Fibroblast of pulmonary artery (primary cell): ENCODE measurements at regions not wholly inside any gene's neighbourhood (a gene's known extent, or its start where the extent isn't known, plus 50 kb on each side); places are given as distances from the start of the nearest gene placed in this dataset.

Experiments
- DNase-seq: peaks from one replicate; pipeline ENCODE4 v3.0.0-alpha.2; 2010; ENCODE audit warnings: low read depth
- H3K4me3 ChIP-seq: replicated peaks from 2 replicates; pipeline ENCODE4 v1.5.1; 2011; ENCODE audit warnings: low read depth, mild to moderate bottlenecking, control low read depth, low read length, moderate library complexity
- TF ChIP-seq, protein P1 (sequence below): IDR thresholded peaks from 2 replicates; pipeline ENCODE4 v1.5.1; 2011; ENCODE audit warnings: mild to moderate bottlenecking, control low read depth, low read length, inconsistent platforms; ENCODE audit errors: missing control alignments

DNA sequence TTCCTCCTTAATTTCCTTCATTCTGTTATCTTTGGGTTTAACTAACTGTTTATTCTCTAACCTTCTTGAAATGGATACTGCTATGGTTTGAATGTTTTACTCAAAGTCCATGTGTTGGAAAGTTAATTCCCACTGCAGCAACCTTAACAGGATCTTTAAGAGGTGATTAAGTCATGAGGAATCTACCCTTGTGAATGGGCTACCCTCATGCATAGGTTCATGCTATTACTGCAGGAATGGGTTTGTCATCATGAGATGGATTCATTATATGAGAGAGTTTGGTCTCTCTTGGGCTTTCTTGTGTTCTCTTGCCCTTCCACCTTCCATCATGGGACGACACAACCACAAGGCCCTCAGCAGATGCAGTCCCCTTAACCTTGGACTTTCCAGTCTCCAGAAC is 516.9 kb downstream of the ADGRL2 start:
- DNase-seq: peak; percentile 26
- H3K4me3 ChIP-seq: no peak overlapping the region
- TF ChIP-seq, protein P1, sequence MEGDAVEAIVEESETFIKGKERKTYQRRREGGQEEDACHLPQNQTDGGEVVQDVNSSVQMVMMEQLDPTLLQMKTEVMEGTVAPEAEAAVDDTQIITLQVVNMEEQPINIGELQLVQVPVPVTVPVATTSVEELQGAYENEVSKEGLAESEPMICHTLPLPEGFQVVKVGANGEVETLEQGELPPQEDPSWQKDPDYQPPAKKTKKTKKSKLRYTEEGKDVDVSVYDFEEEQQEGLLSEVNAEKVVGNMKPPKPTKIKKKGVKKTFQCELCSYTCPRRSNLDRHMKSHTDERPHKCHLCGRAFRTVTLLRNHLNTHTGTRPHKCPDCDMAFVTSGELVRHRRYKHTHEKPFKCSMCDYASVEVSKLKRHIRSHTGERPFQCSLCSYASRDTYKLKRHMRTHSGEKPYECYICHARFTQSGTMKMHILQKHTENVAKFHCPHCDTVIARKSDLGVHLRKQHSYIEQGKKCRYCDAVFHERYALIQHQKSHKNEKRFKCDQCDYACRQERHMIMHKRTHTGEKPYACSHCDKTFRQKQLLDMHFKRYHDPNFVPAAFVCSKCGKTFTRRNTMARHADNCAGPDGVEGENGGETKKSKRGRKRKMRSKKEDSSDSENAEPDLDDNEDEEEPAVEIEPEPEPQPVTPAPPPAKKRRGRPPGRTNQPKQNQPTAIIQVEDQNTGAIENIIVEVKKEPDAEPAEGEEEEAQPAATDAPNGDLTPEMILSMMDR: no peak

DNA sequence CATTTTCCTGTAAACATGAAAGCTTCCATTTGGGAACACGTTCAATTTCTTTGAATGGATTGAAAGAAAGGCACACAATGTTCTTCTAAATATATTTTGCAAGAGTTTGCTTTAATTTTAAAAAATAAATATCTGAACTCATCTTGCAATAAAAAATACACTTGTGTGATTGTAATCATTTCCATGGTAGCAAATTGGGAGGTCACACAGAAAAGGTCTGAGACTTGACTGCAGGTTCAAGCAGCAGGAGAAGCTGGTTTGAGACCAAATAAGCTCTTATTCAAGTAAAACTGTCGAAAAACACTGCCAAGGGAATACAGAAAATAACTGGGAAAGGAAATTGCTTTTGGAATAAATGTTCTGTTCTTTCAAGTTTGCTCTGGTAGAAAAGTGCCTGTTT is 498.9 kb downstream of the ADGRL2 start:
- TF ChIP-seq, protein P1: no peak
- DNase-seq: no peak
- H3K4me3 ChIP-seq: no peak overlapping the region

DNA sequence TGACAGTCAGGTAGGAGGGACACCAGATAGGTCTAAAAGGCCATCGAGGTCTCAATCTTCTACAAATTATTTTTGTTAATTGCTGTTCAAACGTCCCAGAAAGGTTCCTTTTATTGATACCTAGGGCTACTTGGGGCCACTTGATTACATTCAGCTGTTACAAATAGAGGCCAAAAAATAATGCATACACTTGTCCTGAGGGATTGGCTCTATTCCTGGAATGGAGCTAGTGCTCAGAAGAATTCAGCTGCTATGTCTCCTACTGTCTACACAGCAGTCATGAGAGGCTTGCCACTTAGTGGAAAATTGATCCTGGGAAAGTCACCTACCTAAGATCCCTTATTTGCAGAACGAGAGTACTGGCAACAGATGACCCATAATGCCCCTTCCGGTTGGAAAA is 498.3 kb downstream of the ADGRL2 start:
- H3K4me3 ChIP-seq: no peak overlapping the region
- TF ChIP-seq, protein P1: no peak
- no peak for DNase-seq

DNA sequence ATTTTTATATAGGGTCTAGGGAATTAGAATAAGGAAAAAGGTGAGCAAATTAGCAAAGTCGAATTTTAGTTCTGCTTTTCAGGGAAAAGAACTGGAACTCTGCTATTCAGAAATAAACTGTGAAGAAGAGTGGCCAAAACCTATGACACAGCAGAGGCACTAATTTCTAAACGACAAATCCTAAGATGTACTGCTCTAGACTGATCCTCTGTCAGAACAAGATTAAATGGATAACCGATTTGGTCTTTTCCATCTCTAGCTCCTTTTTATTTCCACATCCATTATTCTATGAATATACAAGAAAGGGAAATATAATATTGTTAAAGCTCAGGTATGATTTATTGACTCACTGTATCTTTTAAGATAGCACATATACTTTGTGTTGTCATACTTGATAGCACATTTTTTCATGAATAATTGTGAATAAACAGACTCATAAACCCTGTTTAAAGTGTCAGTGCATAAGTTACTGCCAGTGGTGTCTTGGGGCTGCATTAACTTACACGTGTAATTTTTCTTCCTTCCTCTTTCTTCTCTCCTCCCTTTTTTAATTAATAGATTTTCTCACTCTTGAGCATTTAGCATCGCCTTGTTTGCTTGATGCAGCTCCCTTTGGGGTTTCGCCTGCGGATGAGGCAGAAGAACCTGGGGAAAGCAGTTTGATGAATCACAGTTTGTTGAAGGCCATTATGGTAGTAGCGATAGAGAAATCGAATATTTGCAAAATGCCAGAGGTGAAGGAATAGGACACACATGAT is 496.6 kb downstream of the ADGRL2 start:
- TF ChIP-seq, protein P1: no peak
- no peak for DNase-seq
- no peak overlapping the region for H3K4me3 ChIP-seq

DNA sequence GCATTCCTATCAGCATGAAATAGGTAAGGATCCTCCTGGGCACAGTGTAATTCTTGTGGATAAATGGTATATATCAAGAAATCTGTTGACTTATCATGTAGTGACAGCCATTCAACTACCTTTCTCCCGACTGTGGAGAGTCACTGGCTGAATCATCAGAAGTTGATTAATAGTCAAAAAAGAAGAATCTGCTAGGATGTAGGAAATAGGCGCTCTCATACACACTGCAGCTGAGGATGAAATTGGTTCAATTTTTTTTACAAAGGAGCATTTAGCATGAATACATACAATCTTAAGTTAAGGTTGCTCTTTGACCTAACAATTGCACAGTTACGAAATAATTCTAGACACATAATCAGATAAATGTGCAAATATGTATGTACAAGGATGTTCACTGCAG is 486.8 kb downstream of the ADGRL2 start:
- no peak for DNase-seq
- no peak overlapping the region for H3K4me3 ChIP-seq
- TF ChIP-seq, protein P1: no peak

DNA sequence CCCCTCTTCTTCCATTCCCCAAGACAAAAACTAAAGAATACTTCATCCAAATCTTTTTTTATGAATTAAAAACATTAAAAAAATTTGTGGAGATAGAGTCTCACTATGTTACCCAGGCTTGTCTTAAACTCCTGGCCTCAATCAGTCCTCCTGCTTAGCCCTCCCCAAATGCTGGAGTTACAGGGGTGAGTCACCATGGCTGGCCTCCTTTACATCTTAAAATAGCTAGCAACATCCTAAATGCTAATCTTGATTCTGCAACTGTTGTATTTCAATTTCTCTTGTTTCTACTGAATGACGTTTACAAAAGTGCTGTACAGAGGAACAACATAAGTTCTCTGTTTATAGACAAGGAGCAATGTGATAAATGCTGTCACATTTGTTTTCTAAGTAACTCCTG is 483.5 kb downstream of the ADGRL2 start:
- peak; percentile 32 for DNase-seq
- TF ChIP-seq, protein P1: no peak
- no peak overlapping the region for H3K4me3 ChIP-seq

DNA sequence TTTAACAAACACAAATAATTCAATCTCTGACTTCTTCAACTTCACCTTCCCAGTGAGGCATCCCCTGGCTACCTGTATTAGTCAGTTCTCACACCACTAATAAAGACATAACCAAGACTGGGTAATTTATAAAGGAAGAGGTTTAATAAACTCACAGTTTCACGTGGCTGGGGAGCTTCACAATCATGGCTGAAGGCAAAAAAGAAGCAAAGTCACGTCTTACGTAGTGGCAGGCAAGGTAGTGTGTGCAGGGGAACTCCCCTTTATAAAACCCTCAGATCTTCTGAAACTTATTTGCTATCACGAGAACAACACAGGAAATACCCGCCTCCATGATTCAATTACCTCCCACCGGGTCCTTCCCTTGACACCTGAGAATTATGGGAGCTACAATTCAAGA is 478.5 kb downstream of the ADGRL2 start:
- TF ChIP-seq, protein P1: no peak
- DNase-seq: no peak
- H3K4me3 ChIP-seq: no peak overlapping the region
